Gastrocnemius medialis (tissue), 4 donors: ENCODE measurements at regions not wholly inside any gene's neighbourhood (a gene's known extent, or its start where the extent isn't known, plus 50 kb on each side); places are given as distances from the start of the nearest gene placed in this dataset.
"Not testable (repeated sequence)": the region's sequence is repeated elsewhere in the genome, so short reads cannot be mapped to it uniquely, and the experiment has no call there.

Experiments
- ATAC-seq, 2 donors: fragments of 150-250 bp; one replicate each; pipeline ENCODE4 v1.9.1; 2016
- DNase-seq, 2 donors: peaks; one replicate each; pipeline ENCODE4 v3.0.0-alpha.2; 2019
- H3K27ac ChIP-seq, 4 donors: fragments of 200-600 bp; sonication (generic); 1 replicate in 1 of 4; 2 replicates in 3 of 4; pipeline ENCODE4 v1.5.1; 2016 to 2018; ENCODE audit warnings: mild to moderate bottlenecking in 2 of 4, moderate library complexity in 1 of 4
- H3K27me3 ChIP-seq, 3 donors: fragments of 200-600 bp; sonication (generic) in 2 of 3; 1 replicate in 1 of 3; 2 replicates in 2 of 3; pipeline versions ENCODE4 v1.5.1 to v1.6.0; 2016 to 2019; ENCODE audit warnings: mild to moderate bottlenecking in 1 of 3, moderate library complexity in 1 of 3
- H3K36me3 ChIP-seq, 2 donors: fragments of 200-600 bp; sonication (generic) in 1 of 2; one replicate each; pipeline ENCODE4 v1.5.1; 2017 to 2018
- H3K4me1 ChIP-seq, 2 donors: fragments of 200-600 bp; sonication (generic) in 1 of 2; one replicate each; pipeline ENCODE4 v1.5.1; 2016 to 2017; ENCODE audit warnings: mild to moderate bottlenecking in 2 of 2
- H3K4me3 ChIP-seq, 4 donors: fragments of 200-600 bp; sonication (generic) in 3 of 4; 1 replicate in 1 of 4; 2 replicates in 3 of 4; pipeline ENCODE4 v1.5.1; 2016 to 2019; ENCODE audit warnings: mild to moderate bottlenecking in 2 of 4
- H3K9me3 ChIP-seq, 3 donors: fragments of 200-600 bp; sonication (generic) in 2 of 3; 1 replicate in 1 of 3; 2 replicates in 2 of 3; pipeline ENCODE4 v1.5.1; 2016 to 2019
- in situ Hi-C, 4 donors: fragments of 200-750 bp; cut with MboI; loops; one replicate each; pipeline versions ENCODE4 v1.15.0 to v1.8.0; 2017; ENCODE audit warnings: low sequenced_read_pairs in 4 of 4
- intact Hi-C: fragments of 100-400 bp; cut with DNase I; formaldehyde crosslinking; loops from one replicate; pipeline ENCODE4 v1.15.1; 2023; ENCODE audit warnings: low total_unique reads

DNA sequence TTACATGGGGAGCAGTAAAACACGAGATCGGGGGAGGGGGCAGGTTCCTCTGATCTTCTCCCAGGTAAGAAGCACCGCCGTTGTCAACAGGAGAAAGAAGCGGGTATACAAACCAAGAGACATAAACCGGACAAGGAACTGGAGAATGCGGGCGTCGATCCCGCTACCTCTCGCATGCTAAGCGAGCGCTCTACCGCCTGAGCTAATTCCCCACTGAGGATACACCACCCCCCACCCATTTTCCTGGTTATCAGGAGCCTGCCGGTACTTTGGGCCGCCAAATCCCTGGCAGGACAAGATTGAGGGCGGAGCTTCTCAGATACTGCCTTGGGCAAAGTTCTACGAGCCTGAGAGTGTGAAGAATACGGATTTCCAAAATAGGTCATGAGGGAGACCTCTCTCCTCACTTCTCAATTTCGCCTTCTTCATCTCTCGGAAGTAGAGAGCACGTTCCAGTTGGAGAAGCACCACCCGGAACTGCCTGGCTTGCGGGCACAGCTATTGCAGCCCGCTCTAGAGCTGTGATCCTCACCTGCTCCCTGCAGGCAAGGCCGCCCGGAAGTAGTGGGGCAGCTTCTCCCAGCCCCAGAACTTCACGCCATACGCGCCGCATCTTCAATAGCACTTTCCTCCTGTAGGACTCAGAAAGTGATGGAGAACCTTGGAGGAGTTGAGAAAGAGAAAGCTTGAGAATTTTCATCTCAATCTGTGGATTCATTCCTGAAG is 111.6 kb upstream of the ZNF322 start:
- H3K27me3 ChIP-seq, intact Hi-C loops, H3K4me3 ChIP-seq, in situ Hi-C loops, ATAC-seq, H3K36me3 ChIP-seq, DNase-seq, H3K4me1 ChIP-seq, H3K27ac ChIP-seq, H3K9me3 ChIP-seq: not testable (repeated sequence)

DNA sequence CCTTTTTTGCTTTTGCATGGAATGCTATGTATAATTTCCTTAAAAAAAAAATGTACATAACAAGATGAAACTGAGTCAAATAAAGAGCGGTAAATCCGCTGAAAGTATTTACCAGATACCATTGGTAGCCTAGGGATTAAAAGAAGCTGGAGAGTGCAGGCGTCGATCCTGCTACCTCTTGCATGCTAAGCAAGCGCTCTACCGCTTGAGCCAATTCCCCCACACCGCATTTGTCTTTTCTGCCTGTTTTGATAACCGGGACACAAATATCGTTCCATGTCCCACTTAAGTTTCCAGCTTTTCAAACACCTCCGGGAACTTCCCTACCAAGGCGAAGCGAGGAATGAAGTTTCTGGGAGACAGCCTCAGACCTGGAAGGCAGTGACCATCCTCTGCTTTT is 113.9 kb upstream of the ZNF322 start:
- DNase-seq, result not testable (repeated sequence)

DNA sequence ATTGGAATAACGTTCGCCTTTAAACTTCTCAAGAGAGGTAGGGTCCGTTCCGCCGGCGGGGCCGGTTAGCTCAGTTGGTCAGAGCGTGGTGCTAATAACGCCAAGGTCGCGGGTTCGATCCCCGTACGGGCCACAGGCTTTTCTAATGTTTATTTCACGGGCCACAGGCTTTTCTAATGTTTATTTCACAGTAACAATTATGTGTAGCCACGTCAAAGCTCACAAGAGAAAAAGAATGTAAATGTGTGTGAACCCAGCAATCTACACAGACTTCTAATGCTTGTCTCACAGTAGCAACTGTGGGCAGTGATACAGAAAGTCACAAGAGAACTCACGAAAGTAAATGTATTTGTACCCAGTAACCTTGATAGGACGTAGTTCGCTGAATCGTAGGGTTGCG is 121.0 kb upstream of the ZNF322 start:
- in situ Hi-C loops, ATAC-seq, H3K9me3 ChIP-seq, H3K27ac ChIP-seq, H3K4me1 ChIP-seq, H3K27me3 ChIP-seq, H3K4me3 ChIP-seq, H3K36me3 ChIP-seq, intact Hi-C loops, DNase-seq: not testable (repeated sequence)

More for the DNA sequence above, 113.9 kb upstream of the ZNF322 start:
- H3K27ac ChIP-seq, H3K4me3 ChIP-seq, ATAC-seq, H3K27me3 ChIP-seq, H3K36me3 ChIP-seq, H3K4me1 ChIP-seq, in situ Hi-C loops, H3K9me3 ChIP-seq, intact Hi-C loops: not testable (repeated sequence)

DNA sequence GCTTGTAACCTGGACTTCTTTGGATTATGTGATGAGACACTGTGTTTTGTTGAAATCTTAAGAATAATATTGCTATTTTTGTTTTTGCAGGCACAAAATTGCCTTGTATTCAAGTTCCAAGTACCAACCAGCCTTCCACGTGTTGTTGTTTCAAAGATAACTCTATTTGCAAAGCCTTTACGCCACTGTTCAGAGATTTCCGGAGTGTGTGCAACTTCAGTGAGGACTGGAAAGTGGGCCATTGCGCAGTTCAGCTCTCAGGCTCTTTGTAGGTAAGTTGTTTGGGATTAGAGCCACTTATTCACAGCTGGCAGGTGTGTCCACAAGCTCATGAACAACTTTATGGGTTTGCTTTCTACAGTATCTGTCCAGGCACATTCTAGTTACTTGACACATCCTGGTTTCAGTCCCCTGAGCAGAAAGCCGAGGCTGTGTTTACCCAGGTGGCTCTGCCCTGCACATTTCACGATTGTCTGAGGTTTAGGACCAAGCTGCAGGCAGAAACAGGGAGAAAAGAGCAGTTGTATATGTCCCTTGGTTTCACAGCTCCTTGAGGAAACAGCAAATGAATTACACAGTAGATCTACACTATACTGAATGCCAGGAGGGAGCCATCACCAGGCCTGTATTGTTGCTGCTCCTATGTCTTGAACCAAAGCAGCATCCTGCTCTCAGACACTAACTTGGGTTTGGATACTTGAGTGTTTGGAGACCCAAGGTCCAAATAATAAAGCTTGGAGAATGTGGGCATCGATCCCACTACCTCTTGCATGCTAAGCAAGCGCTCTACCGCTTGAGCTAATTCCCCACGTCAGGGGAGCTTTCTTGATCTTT is 136.1 kb upstream of the ZNF322 start:
- H3K27ac ChIP-seq, H3K9me3 ChIP-seq, ATAC-seq, H3K4me3 ChIP-seq, H3K36me3 ChIP-seq, H3K27me3 ChIP-seq, intact Hi-C loops, H3K4me1 ChIP-seq, DNase-seq, in situ Hi-C loops: not testable (repeated sequence)

DNA sequence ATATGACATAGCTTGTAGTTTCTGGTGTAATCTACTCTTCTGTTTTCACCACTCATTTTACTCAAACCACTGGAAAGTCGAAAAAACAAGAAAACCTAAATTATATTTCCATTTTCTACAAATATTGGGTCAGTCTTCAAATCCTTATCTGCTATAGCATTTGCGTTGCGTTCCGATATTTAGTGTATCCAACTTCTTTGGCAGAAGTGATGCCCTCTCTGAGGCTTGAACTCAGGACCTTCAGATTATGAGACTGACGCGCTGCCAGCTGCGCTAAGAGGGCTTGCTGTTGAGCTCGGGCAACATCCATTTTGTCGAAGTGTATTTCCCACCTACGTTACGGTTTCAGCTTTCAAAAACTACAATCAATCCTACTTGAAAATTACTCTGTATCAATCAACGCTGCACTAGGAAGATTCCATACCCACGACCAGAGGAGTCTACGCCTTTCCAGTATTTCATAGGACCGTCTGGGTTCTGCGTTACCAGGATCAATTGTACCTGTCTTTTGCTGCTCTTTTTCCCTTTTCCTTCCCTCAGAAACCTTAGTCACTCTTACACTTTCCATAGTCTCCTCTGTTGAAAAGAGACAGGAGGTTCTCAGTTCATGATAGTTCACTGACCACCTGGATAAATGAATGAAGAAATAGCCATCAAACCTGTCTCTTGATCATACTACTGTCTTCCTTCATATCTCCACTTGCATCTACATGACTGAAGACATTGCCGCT is 140.5 kb upstream of the ZNF322 start:
- not testable (repeated sequence) for H3K4me3 ChIP-seq

DNA sequence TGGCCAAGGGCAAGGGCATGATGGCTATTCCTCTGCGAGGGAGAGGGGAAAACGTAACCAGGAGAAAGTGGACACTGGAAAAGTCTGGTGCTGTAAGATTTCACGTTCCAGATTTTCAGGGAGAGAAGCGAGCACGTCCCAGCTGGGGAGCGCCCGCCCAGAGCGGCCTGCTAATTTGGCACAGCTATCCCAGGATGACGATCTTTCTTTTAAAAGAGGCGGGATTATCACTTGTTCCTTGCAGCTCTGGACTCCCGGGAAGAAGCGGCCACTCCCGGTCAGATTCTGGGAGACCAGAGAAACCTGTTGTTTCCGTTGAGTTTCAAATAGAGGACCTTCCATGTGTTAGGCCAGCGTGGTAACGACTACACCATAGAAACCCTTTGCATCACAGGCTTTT is 144.2 kb upstream of the ZNF322 start:
- H3K4me3 ChIP-seq, ATAC-seq, DNase-seq, H3K36me3 ChIP-seq, H3K27ac ChIP-seq, H3K4me1 ChIP-seq, in situ Hi-C loops, H3K27me3 ChIP-seq, H3K9me3 ChIP-seq, intact Hi-C loops: not testable (repeated sequence)

More for the DNA sequence above, 140.5 kb upstream of the ZNF322 start:
- H3K9me3 ChIP-seq, H3K4me1 ChIP-seq, H3K36me3 ChIP-seq, ATAC-seq, H3K27ac ChIP-seq, H3K27me3 ChIP-seq, in situ Hi-C loops, DNase-seq, intact Hi-C loops: not testable (repeated sequence)

DNA sequence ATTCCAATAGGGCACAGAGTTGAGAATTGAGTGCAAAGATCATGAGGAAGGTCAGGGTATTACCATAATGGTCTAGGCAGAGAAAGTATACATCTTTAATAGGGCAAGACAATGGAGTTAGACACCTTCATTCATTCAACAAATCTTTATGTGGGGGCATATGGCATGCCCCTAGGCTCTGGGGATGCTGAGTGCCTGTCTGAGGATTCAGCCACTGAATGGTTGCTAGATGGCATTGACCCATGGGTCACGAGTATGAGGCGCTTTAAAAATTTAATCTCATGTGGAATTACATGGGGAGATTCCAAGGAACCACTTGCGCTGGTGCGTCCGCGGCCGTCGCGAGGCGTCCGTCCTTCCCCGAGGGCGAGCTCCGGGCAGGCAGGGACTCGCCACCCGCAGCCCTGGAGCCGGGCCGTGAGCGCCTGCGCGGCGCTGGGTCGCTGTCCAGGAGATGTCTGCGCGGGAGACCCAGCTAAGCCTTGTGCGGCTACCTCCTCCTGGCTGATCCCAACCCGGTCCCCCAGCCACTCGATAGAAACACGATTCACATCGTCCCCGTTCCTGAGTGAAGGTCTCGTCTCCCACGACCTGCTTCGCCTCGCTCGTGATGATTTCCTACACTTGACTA is 152.1 kb upstream of the ZNF322 start:
- H3K4me1 ChIP-seq, H3K9me3 ChIP-seq, H3K4me3 ChIP-seq, DNase-seq, intact Hi-C loops, H3K27ac ChIP-seq, ATAC-seq, H3K36me3 ChIP-seq, H3K27me3 ChIP-seq, in situ Hi-C loops: not testable (repeated sequence)

DNA sequence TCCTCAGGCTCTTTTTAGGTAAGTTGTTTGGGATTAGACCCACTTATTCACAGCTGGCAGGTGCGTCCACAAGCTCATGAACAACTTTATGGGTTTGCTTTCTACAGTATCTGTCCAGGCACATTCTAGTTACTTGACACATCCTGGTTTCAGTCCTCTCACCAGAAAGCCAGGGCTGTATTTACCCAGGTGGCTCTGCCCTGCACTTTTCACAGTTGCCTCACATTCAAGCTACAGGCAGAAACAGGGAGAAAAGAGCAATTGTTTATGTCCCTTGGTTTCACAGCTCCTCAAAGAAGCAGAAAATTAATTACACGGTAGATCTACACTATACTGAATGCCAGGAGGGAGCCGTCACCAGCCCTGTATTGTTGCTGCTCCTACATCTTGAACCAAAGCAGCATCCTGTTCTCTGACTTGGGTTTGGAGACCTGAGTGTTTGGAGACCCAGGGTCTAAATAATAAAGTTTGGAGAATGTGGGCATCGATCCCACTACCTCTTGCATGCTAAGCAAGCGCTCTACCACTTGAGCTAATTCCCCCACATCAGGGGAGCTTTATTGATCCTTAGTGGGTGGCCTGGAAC is 159.2 kb upstream of the ZNF322 start:
- ATAC-seq, intact Hi-C loops, H3K4me1 ChIP-seq, H3K4me3 ChIP-seq, in situ Hi-C loops, H3K27ac ChIP-seq, DNase-seq, H3K27me3 ChIP-seq, H3K9me3 ChIP-seq, H3K36me3 ChIP-seq: not testable (repeated sequence)

DNA sequence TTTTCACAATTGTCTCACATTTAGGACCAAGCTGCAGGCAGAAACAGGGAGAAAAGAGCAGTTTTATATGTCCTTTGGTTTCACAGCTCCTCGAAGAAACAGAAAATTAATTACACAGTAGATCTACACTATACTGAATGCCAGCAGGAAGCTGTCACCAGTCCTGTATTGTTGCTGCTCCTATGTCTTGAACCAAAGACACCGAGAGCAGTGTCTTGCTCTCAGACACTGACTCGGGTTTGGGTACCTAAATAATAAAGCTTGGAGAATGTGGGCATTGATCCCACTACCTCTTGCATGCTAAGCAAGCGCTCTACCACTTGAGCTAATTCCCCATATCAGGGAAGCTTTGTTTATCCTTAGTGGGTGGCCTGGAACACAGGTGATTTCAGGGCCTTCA is 168.4 kb upstream of the ZNF322 start:
- H3K27me3 ChIP-seq, H3K36me3 ChIP-seq, DNase-seq, ATAC-seq, H3K4me1 ChIP-seq, H3K9me3 ChIP-seq, H3K4me3 ChIP-seq, in situ Hi-C loops, intact Hi-C loops, H3K27ac ChIP-seq: not testable (repeated sequence)

DNA sequence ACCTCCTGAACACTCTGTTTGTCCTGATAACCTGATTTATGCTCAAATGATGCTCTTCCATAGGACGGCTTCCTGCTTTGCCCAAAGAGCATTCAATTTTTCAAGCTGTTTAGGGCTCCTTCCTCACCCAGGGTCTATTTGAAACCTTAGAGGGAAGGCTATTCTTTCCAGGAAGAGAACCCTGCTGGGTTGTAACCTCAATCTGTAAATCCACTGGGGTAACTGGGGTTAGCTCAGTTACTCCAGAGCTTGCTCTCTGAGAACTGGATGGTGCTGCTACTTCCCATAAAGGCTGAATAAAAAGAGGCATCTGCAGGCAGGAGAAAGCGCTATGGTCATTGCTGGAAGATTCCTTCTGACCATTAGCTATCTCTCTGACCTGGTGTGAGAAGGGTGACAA is 169.9 kb upstream of the ZNF322 start:
- H3K27ac ChIP-seq, H3K36me3 ChIP-seq, in situ Hi-C loops, H3K9me3 ChIP-seq, intact Hi-C loops, H3K27me3 ChIP-seq, ATAC-seq, DNase-seq, H3K4me3 ChIP-seq, H3K4me1 ChIP-seq: not testable (repeated sequence)

DNA sequence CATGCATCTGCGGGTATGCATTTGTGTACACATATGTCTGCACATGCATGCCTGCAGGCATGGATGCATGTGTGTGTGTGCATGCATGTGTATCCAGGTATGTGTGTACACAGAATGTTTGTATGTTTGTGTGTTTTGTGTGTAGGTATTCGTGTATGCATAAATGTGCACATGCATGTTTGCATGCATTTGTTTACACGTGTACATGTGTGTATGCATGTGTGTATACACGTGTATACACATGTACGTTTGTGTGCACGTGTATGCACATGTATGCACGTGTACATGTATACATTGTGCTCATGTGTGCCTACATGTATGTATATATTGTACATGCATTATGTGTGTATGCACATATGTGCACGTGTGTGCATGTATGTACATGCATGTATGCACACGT is 171.4 kb upstream of the ZNF322 start:
- H3K36me3 ChIP-seq, intact Hi-C loops, in situ Hi-C loops, H3K9me3 ChIP-seq, DNase-seq, H3K27ac ChIP-seq, ATAC-seq, H3K4me1 ChIP-seq, H3K4me3 ChIP-seq, H3K27me3 ChIP-seq: not testable (repeated sequence)
